ENCODE measurements at regions not wholly inside any gene's neighbourhood (a gene's known extent, or its start where the extent isn't known, plus 50 kb on each side); places are given as distances from the start of the nearest gene placed in this dataset.

GRCh38 chr7:106806556-106806955, 58.5 kb upstream of the PIK3CG start:
- intact Hi-C loops (cut with micrococcal nuclease), result no loop called here
- no peaks in the 10 kb centered on the region for H4K20me1 ChIP-seq (ENCODE audit: insufficient read depth, low read length)
- no peaks in the 10 kb centered on the region for H3K36me3 ChIP-seq (replicated peaks in 1 of 2; ENCODE audit: control insufficient read depth in 1 of 2, insufficient read depth in 2 of 2, low read length in 2 of 2)
- DNase-seq, result no peak
- no peak overlapping the region for H3K27ac ChIP-seq (ENCODE audit: low read depth in 1 of 2, low read length in 2 of 2)
- no peak for TF ChIP-seq CTCF (IDR thresholded peaks at IDR 0.05)
- H3K4me3 ChIP-seq (replicated peaks in 1 of 3; ENCODE audit: low read depth in 2 of 3, low read length in 3 of 3), result no peak overlapping the region
- Mint-ChIP-seq H3K9me3 (no peaks in the 10 kb centered on the region), H3K4me3 (no peak overlapping the region), H3K27me3 (ENCODE audit: low read depth in 3 of 3) (peaks cover 0 to 1% (median 0%) of the 10 kb centered on the region in 3 donors), H3K4me1 (peaks cover 5% of the 10 kb centered on the region), H3K36me3 (no peaks in the 10 kb centered on the region), H3K27ac (no peak overlapping the region)
- H3K79me2 ChIP-seq (ENCODE audit: insufficient read depth, low read length), result no peaks in the 10 kb centered on the region
- H3K4me2 ChIP-seq (replicated peaks; ENCODE audit: extremely low read depth, low read length, poor library complexity, severe bottlenecking), result no peak overlapping the region
- no peaks in the 10 kb centered on the region for H3K9me3 ChIP-seq (replicated peaks in 1 of 2; ENCODE audit: control insufficient read depth in 1 of 2, insufficient read depth in 1 of 2, low read length in 2 of 2)
- no CpG with 5 or more reads among the region's 4 CpGs for WGBS (ENCODE audit: insufficient coverage)
- peaks cover 0 to 1% of the 10 kb centered on the region in 2 donors for H3K4me1 ChIP-seq (ENCODE audit: control insufficient read depth in 1 of 2, insufficient read depth in 2 of 2, low read length in 2 of 2)
- no peak overlapping the region for H2AFZ ChIP-seq (ENCODE audit: insufficient read depth, low read depth, low read length, poor library complexity, severe bottlenecking)
- no peak overlapping the region for H3K9ac ChIP-seq (ENCODE audit: insufficient read depth, low read length, poor library complexity, severe bottlenecking)
- no peaks in the 10 kb centered on the region for H3K27me3 ChIP-seq (ENCODE audit: control insufficient read depth in 2 of 2, insufficient read depth in 2 of 2, low read length in 2 of 2)

DNA sequence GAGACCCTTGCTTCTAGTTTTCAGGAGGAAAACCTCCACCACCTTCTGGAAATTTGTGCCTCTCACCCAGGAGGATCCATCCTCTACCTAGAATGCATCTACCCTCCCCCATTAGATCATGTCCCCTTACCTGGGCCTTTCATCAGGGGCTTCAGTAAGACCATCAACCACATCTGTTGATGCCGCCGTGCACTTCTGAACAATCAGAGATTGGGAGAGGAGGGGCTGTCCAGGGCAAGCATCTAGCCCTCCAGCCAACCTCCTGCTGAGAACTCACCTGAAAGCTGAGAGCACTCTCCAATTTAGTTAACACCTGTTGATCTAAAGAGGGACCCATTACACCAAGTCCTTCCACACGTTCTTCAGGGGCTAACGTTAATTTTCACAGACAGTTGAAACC, 57.6 kb upstream of the PIK3CG start:
- intact Hi-C loops (cut with micrococcal nuclease), result no loop called here
- Histone ChIP-seq H3K79me2 (ENCODE audit: insufficient read depth, low read length) (no peaks in the 10 kb centered on the region), H3K36me3 (replicated peaks in 1 of 2; ENCODE audit: control insufficient read depth in 1 of 2, insufficient read depth in 2 of 2, low read length in 2 of 2) (no peaks in the 10 kb centered on the region), H3K27me3 (ENCODE audit: control insufficient read depth in 2 of 2, insufficient read depth in 2 of 2, low read length in 2 of 2) (no peaks in the 10 kb centered on the region), H4K20me1 (ENCODE audit: insufficient read depth, low read length) (no peaks in the 10 kb centered on the region), H3K9ac (ENCODE audit: insufficient read depth, low read length, poor library complexity, severe bottlenecking) (no peak overlapping the region), H3K27ac (ENCODE audit: low read depth in 1 of 2, low read length in 2 of 2) (no peak overlapping the region), H3K9me3 (replicated peaks in 1 of 2; ENCODE audit: control insufficient read depth in 1 of 2, insufficient read depth in 1 of 2, low read length in 2 of 2) (no peaks in the 10 kb centered on the region), H3K4me2 (replicated peaks; ENCODE audit: extremely low read depth, low read length, poor library complexity, severe bottlenecking) (no peak overlapping the region), H2AFZ (ENCODE audit: insufficient read depth, low read depth, low read length, poor library complexity, severe bottlenecking) (no peak overlapping the region), H3K4me3 (replicated peaks in 1 of 3; ENCODE audit: low read depth in 2 of 3, low read length in 3 of 3) (no peak overlapping the region), H3K4me1 (ENCODE audit: control insufficient read depth in 1 of 2, insufficient read depth in 2 of 2, low read length in 2 of 2) (peaks cover 3 to 8% of the 10 kb centered on the region in 2 donors)
- peaks cover 0 to 1% (median 0%) of the 10 kb centered on the region in 3 donors for H3K27me3 Mint-ChIP-seq (ENCODE audit: low read depth in 3 of 3)
- H3K4me1 Mint-ChIP-seq, result peaks cover 11% of the 10 kb centered on the region
- no CpG with 5 or more reads among the region's 4 CpGs for WGBS (ENCODE audit: insufficient coverage)
- no peaks in the 10 kb centered on the region for H3K36me3 Mint-ChIP-seq
- no peak for TF ChIP-seq CTCF (IDR thresholded peaks at IDR 0.05)
- no peak overlapping the region for H3K4me3 Mint-ChIP-seq
- H3K9me3 Mint-ChIP-seq, result no peaks in the 10 kb centered on the region
- no peak overlapping the region for H3K27ac Mint-ChIP-seq
- no peak for DNase-seq
